CD14-positive monocyte (primary cell): ENCODE measurements at regions not wholly inside any gene's neighbourhood (a gene's known extent, or its start where the extent isn't known, plus 50 kb on each side); places are given as distances from the start of the nearest gene placed in this dataset.

Experiments
- DNase-seq, 3 donors: peaks; one replicate each; pipeline ENCODE4 v3.0.0-alpha.2; 2011 to 2022
- H2AFZ ChIP-seq: 2 replicates; pipeline ENCODE4 v1.6.0; 2012; ENCODE audit warnings: mild to moderate bottlenecking, low read depth, low read length, inconsistent platforms; ENCODE audit not compliant: insufficient read depth, poor library complexity, severe bottlenecking
- H3K27ac ChIP-seq, 2 donors: 1 replicate in 1 of 2; 2 replicates in 1 of 2; pipeline ENCODE4 v1.5.1; 2012 to 2013; ENCODE audit warnings: low read length in 2 of 2, control low read depth in 1 of 2, inconsistent platforms in 1 of 2, low read depth in 1 of 2, mild to moderate bottlenecking in 1 of 2
- H3K27me3 ChIP-seq, 2 donors: one replicate each; pipeline versions ENCODE4 v1.6.0 to v1.6.1; 2011 to 2013; ENCODE audit warnings: low read length in 2 of 2; ENCODE audit not compliant: control insufficient read depth in 2 of 2, insufficient read depth in 2 of 2
- H3K36me3 ChIP-seq, 2 donors: replicated peaks in 1 of 2; 1 replicate in 1 of 2; 2 replicates in 1 of 2; pipeline versions ENCODE4 v1.5.1 to v1.6.1; 2012 to 2013; ENCODE audit warnings: low read length in 2 of 2, control low read depth in 1 of 2, inconsistent platforms in 1 of 2, mild to moderate bottlenecking in 1 of 2; ENCODE audit not compliant: insufficient read depth in 2 of 2, control insufficient read depth in 1 of 2
- H3K4me1 ChIP-seq, 2 donors: 1 replicate in 1 of 2; 2 replicates in 1 of 2; pipeline versions ENCODE4 v1.5.1 to v1.6.1; 2012 to 2013; ENCODE audit warnings: low read length in 2 of 2, control low read depth in 1 of 2, inconsistent platforms in 1 of 2, mild to moderate bottlenecking in 1 of 2, moderate library complexity in 1 of 2; ENCODE audit not compliant: insufficient read depth in 2 of 2, control insufficient read depth in 1 of 2
- H3K4me2 ChIP-seq: replicated peaks from 2 replicates; pipeline ENCODE3; 2012; ENCODE audit warnings: low read length, moderate library complexity, mild to moderate bottlenecking; ENCODE audit not compliant: poor library complexity, severe bottlenecking; ENCODE audit errors: extremely low read depth
- H3K4me3 ChIP-seq, 3 experiments: fragments of 200-600 bp in 1 of 3; sonication (generic) in 1 of 3; replicated peaks in 1 of 3; 1 replicate in 2 of 3; 2 replicates in 1 of 3; pipeline ENCODE4 v1.5.1; 2011 to 2013; ENCODE audit warnings: low read length in 3 of 3, mild to moderate bottlenecking in 3 of 3, control low read depth in 2 of 3, low read depth in 2 of 3, inconsistent platforms in 1 of 3, moderate library complexity in 1 of 3
- H3K79me2 ChIP-seq: 2 replicates; pipeline ENCODE4 v1.6.0; 2012; ENCODE audit warnings: mild to moderate bottlenecking, control low read depth, inconsistent platforms, low read length, moderate library complexity; ENCODE audit not compliant: insufficient read depth
- H3K9ac ChIP-seq: 2 replicates; pipeline ENCODE4 v1.6.0; 2017; ENCODE audit warnings: low read length, mild to moderate bottlenecking; ENCODE audit not compliant: insufficient read depth, poor library complexity, severe bottlenecking
- H3K9me3 ChIP-seq, 2 donors: replicated peaks in 1 of 2; 1 replicate in 1 of 2; 2 replicates in 1 of 2; pipeline versions ENCODE4 v1.5.1 to v1.6.1; 2012 to 2013; ENCODE audit warnings: low read length in 2 of 2, control low read depth in 1 of 2; ENCODE audit not compliant: control insufficient read depth in 1 of 2, insufficient read depth in 1 of 2
- H4K20me1 ChIP-seq: 2 replicates; pipeline ENCODE4 v1.6.0; 2012; ENCODE audit warnings: mild to moderate bottlenecking, low read length, control low read depth, moderate library complexity; ENCODE audit not compliant: insufficient read depth
- H3K27ac Mint-ChIP-seq, 7 donors: one replicate each; pipeline ENCODE4 v1.8.0; 2020; ENCODE audit warnings: mild to moderate bottlenecking in 7 of 7, mixed read lengths in 7 of 7, moderate library complexity in 6 of 7, inconsistent platforms in 2 of 7
- H3K27me3 Mint-ChIP-seq, 3 donors: one replicate each; pipeline ENCODE4 v1.8.0; 2021 to 2022; ENCODE audit warnings: low read depth in 3 of 3, mild to moderate bottlenecking in 3 of 3, mixed read lengths in 3 of 3, moderate library complexity in 3 of 3, inconsistent platforms in 1 of 3
- H3K36me3 Mint-ChIP-seq, 2 donors: one replicate each; pipeline ENCODE4 v1.8.0; 2020; ENCODE audit warnings: mixed read lengths in 2 of 2, inconsistent platforms in 1 of 2, mild to moderate bottlenecking in 1 of 2
- H3K4me1 Mint-ChIP-seq: one replicate; pipeline ENCODE4 v1.8.0; 2020; ENCODE audit warnings: mild to moderate bottlenecking, mixed read lengths
- H3K4me3 Mint-ChIP-seq, 2 donors: one replicate each; pipeline ENCODE4 v1.8.0; 2020; ENCODE audit warnings: mild to moderate bottlenecking in 2 of 2, mixed read lengths in 2 of 2, moderate library complexity in 1 of 2
- H3K9me3 Mint-ChIP-seq, 7 donors: one replicate each; pipeline ENCODE4 v1.8.0; 2020 to 2022; ENCODE audit warnings: mixed read lengths in 7 of 7, mild to moderate bottlenecking in 6 of 7, moderate library complexity in 6 of 7, inconsistent platforms in 2 of 7
- WGBS: methylation state at CpG from one replicate; pipeline ENCODE4 v1.1.5; 2013; ENCODE audit warnings: missing lambda C conversion rate; ENCODE audit not compliant: insufficient coverage; 5-methylcytosine and 5-hydroxymethylcytosine counted together
- intact Hi-C, 2 donors: fragments of 100-400 bp; cut with micrococcal nuclease; formaldehyde crosslinking; loops; one replicate each; pipeline versions ENCODE4 v1.15.0 to v1.15.1; 2023
- TF ChIP-seq, protein P1 (sequence below): fragments of 200-600 bp; IDR thresholded peaks from one replicate; pipeline ENCODE4 v1.8.0; 2022; ENCODE audit warnings: antibody characterized with exemption, mild to moderate bottlenecking

DNA sequence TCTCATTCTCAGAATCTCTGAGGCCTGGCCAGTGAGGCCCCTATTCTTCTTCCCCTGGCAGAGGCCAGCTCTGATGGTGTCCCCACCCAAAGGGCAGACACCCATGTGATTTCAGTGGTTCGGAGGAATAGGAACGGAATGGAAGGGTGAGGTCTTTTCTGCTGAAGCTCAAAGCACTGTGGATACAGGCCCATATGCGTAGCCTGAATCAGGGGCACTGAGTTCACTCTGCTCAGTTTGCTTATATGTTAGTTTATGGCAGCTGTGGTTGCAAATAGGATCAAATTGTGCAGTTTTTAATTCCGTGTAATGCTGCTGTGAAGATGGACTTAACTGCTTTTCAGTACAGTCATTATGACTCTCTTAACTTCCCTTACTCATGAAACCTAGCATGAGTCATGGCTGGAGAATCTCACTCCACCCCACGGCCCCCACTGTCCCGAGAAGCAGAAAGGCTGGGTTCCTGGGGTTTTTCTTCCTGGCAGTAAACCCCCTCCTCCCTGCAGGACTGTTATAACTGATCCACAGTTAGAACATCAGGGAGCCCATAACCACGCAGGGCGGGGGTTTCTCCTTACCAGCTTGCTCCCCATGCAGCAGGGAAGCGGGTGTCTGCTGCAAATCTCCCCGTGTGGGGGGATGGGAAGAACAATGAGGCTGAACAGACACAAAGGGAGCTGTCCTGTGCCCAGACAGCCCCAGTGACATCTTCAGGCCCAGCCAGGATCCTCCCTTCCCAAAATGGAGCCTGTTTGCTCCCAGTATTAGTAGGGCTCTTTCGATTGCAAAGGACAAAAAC lies 122.7 kb downstream of the SLC38A6 start:
- H3K36me3 ChIP-seq: no peaks in the 10 kb centered on the region
- H3K79me2 ChIP-seq: no peaks in the 10 kb centered on the region
- peak; percentile 89 to 97 (median 93) for DNase-seq
- peak overlapping the region; percentile 52 for H3K4me2 ChIP-seq
- Mint-ChIP-seq H3K27ac (peak overlapping the region; percentile 98 to 100 (median 99)), H3K36me3 (peaks cover 6 to 12% of the 10 kb centered on the region in 2 donors), H3K27me3 (no peaks in the 10 kb centered on the region), H3K4me3 (peak overlapping the region; percentile 55 to 82), H3K9me3 (peaks cover 0 to 8% (median 3%) of the 10 kb centered on the region in 7 donors), H3K4me1 (peaks cover 58% of the 10 kb centered on the region)
- peak overlapping the region; percentile 38 for H2AFZ ChIP-seq
- H3K4me3 ChIP-seq: peak overlapping the region in 2 of 3 experiments; percentile 9 to 49
- TF ChIP-seq, protein P1, sequence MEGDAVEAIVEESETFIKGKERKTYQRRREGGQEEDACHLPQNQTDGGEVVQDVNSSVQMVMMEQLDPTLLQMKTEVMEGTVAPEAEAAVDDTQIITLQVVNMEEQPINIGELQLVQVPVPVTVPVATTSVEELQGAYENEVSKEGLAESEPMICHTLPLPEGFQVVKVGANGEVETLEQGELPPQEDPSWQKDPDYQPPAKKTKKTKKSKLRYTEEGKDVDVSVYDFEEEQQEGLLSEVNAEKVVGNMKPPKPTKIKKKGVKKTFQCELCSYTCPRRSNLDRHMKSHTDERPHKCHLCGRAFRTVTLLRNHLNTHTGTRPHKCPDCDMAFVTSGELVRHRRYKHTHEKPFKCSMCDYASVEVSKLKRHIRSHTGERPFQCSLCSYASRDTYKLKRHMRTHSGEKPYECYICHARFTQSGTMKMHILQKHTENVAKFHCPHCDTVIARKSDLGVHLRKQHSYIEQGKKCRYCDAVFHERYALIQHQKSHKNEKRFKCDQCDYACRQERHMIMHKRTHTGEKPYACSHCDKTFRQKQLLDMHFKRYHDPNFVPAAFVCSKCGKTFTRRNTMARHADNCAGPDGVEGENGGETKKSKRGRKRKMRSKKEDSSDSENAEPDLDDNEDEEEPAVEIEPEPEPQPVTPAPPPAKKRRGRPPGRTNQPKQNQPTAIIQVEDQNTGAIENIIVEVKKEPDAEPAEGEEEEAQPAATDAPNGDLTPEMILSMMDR: no peak
- no peaks in the 10 kb centered on the region for H3K9me3 ChIP-seq
- H3K4me1 ChIP-seq: peaks cover 57 to 59% of the 10 kb centered on the region in 2 donors
- H3K27me3 ChIP-seq: no peaks in the 10 kb centered on the region
- 40% methylated on average over 3 of the region's 11 CpGs for WGBS
- intact Hi-C loops: loop anchor here (5.0 to 10.0 kb wide), 4 partner anchors 119 to 1011 kb away; partner anchors contain the start of genes SLC38A6 (in 2 of the 2), TRMT5 (in 2 of the 2) and PCNX4 (in 1 of the 2)
- peak overlapping the region; percentile 89 to 98 for H3K27ac ChIP-seq
- peak overlapping the region; percentile 71 for H3K9ac ChIP-seq
- no peaks in the 10 kb centered on the region for H4K20me1 ChIP-seq

DNA sequence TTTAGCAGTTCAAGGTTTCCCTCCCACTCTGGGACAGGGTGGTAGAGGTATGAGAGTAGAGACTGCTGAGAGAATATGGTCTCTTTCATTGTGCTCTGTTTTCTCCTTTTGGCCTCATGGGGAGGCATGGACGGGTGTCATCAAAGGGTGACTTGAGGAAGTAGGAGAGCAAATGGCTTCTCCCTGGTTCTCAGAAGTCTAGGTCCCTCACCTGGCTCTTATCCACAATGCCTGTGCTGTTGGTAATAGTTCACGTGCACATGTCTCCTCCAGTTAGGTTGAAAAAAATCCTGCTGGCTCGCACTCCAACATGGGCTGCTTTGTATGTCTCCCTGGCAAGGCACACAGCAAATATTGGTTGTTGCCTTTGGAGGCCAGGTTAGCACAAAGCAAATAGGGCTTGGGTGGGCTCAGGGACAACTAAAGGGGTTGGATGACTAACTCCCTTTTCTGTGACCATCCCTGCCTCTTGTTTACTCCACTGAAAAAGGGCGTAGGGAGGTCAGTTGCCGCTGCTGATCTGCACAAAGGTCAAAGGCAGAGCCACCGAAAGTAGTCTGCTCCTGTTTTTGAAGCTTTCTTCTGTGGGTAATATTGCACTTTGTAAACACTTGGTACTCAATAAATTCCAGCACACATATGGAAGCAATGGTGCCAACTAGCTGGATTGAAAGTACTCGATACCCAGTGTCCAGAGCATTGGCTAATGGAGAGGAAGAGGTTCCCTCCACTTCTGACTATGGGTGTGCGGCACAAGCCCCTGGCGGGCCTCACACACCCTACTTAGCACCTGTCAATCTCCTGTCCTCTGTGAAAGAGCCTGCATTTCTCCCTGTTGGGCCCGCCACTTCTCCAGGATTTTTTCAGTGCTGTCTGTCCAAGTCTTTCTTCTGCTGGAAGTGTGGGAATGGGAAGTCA lies 121.8 kb downstream of the SLC38A6 start:
- peaks cover 0 to 6% of the 10 kb centered on the region in 2 donors for H3K9me3 ChIP-seq
- no peak for DNase-seq
- peak overlapping the region; percentile 89 to 98 for H3K27ac ChIP-seq
- TF ChIP-seq, protein P1: no peak
- no peaks in the 10 kb centered on the region for H3K27me3 ChIP-seq
- H3K4me3 ChIP-seq: peak overlapping the region in 1 of 3 experiments; percentile 49
- Mint-ChIP-seq H3K4me3 (peak overlapping the region; percentile 45 to 82), H3K4me1 (peaks cover 58% of the 10 kb centered on the region), H3K36me3 (peaks cover 11 to 12% of the 10 kb centered on the region in 2 donors), H3K9me3 (peaks cover 2 to 12% (median 8%) of the 10 kb centered on the region in 7 donors), H3K27ac (peak overlapping the region; percentile 98 to 100 (median 99)), H3K27me3 (no peaks in the 10 kb centered on the region)
- H3K4me2 ChIP-seq: peak overlapping the region; percentile 52
- 93% methylated on average over 3 of the region's 10 CpGs for WGBS
- H3K4me1 ChIP-seq: peaks cover 57 to 59% of the 10 kb centered on the region in 2 donors
- peak overlapping the region; percentile 35 for H2AFZ ChIP-seq
- H3K9ac ChIP-seq: peak overlapping the region; percentile 71
- intact Hi-C loops: loop anchor here (5.0 to 10.0 kb wide), 4 partner anchors 118 to 1011 kb away; partner anchors contain the start of genes SLC38A6 (in 2 of the 2), TRMT5 (in 2 of the 2) and PCNX4 (in 1 of the 2)
- no peaks in the 10 kb centered on the region for H3K79me2 ChIP-seq
- no peaks in the 10 kb centered on the region for H4K20me1 ChIP-seq
- H3K36me3 ChIP-seq: no peaks in the 10 kb centered on the region
